Astrocyte (in vitro differentiated cells and primary cell): ENCODE measurements at regions not wholly inside any gene's neighbourhood (a gene's known extent, or its start where the extent isn't known, plus 50 kb on each side); places are given as distances from the start of the nearest gene placed in this dataset.

Experiments used
- CTCF ChIP-seq: IDR thresholded peaks from 2 replicates; pipeline ENCODE4 v1.5.1; 2011; ENCODE audit warnings: low read depth, mild to moderate bottlenecking, inconsistent platforms, low read length, moderate library complexity; ENCODE audit not compliant: insufficient read depth
- EZH2 ChIP-seq: IDR thresholded peaks from 2 replicates; pipeline ENCODE4 v1.6.1; 2012; ENCODE audit warnings: mild to moderate bottlenecking, low read length, inconsistent platforms; ENCODE audit not compliant: insufficient read depth

GRCh38 chr10:34954142-34954541 lies 136.0 kb downstream of the CUL2 start:
- TF ChIP-seq CTCF (no peak), EZH2 (no peak)
